ENCODE measurements at regions not wholly inside any gene's neighbourhood (a gene's known extent, or its start where the extent isn't known, plus 50 kb on each side); places are given as distances from the start of the nearest gene placed in this dataset.

DNA sequence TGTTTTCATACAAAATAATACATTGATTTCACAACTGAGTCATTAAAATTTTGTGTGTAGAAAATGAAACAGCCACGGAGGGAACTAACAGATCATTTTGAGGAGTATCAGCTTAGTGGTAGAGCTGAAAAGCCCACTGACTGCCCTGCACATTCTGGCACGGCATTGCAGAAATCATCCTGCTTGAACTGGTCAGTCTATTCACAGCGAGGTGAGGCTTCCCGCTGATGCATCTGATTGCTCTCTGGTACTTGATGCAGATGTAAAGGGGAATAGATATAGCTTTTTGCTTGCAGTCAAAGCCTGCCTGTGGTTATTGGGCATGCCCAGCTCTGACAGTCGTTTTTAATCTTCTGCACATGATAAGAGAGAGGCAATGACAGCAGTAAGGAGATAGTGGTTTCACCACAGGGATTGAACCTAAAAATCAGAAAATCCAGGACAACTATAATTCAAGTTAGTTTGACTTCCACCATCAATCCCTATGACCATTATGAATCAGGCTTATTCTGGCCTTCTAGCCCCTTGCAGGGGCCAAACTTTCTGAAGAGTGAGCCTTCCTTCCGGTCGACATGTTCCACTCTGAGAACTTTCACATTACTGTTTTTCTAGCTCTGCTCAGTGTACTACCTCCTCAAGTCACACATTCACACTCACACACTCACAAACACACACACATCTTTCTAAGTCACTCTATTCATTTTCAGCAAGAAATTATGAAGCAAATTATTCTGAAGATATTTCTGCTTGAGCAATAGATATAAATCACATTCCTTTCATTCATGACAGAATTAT is 782.8 kb upstream of the NUDT12 start:
- TF ChIP-seq, protein P1, sequence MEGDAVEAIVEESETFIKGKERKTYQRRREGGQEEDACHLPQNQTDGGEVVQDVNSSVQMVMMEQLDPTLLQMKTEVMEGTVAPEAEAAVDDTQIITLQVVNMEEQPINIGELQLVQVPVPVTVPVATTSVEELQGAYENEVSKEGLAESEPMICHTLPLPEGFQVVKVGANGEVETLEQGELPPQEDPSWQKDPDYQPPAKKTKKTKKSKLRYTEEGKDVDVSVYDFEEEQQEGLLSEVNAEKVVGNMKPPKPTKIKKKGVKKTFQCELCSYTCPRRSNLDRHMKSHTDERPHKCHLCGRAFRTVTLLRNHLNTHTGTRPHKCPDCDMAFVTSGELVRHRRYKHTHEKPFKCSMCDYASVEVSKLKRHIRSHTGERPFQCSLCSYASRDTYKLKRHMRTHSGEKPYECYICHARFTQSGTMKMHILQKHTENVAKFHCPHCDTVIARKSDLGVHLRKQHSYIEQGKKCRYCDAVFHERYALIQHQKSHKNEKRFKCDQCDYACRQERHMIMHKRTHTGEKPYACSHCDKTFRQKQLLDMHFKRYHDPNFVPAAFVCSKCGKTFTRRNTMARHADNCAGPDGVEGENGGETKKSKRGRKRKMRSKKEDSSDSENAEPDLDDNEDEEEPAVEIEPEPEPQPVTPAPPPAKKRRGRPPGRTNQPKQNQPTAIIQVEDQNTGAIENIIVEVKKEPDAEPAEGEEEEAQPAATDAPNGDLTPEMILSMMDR (IDR thresholded peaks at IDR 0.05 in 2 of 3, conservative IDR thresholded peaks at IDR 0.05 in 1 of 3; ENCODE audit: borderline replicate concordance in 1 of 3, insufficient read depth in 1 of 3, low read depth in 2 of 3, low read length in 2 of 3), result no peak
- TF ChIP-seq YY1 (IDR thresholded peaks at IDR 0.05; ENCODE audit: extremely low read depth, insufficient replicate concordance, low read depth, low read length), result no peak
- TF ChIP-seq, protein P2, sequence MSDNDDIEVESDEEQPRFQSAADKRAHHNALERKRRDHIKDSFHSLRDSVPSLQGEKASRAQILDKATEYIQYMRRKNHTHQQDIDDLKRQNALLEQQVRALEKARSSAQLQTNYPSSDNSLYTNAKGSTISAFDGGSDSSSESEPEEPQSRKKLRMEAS (IDR thresholded peaks at IDR 0.05), result no peak
- no peak for TF ChIP-seq CEBPB (IDR thresholded peaks at IDR 0.05; ENCODE audit: low read depth)
- TF ChIP-seq EZH2 (IDR thresholded peaks at IDR 0.05), result no peak
- TF ChIP-seq, protein P3, sequence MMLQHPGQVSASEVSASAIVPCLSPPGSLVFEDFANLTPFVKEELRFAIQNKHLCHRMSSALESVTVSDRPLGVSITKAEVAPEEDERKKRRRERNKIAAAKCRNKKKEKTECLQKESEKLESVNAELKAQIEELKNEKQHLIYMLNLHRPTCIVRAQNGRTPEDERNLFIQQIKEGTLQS (IDR thresholded peaks at IDR 0.05), result no peak
- TF ChIP-seq POLR2A (IDR thresholded peaks at IDR 0.05; ENCODE audit: borderline replicate concordance, extremely low read depth, insufficient read depth, insufficient read length), result no peak
- no peak for TF ChIP-seq POLR2AphosphoS5 (IDR thresholded peaks at IDR 0.05; ENCODE audit: low read depth, low read length)
- TF ChIP-seq ZNF274 (IDR thresholded peaks at IDR 0.05; ENCODE audit: low read depth, low read length), result no peak
- no peak for TF ChIP-seq EZH2phosphoT487 (IDR thresholded peaks at IDR 0.05; ENCODE audit: borderline replicate concordance)
- no peak for TF ChIP-seq SP1 (IDR thresholded peaks at IDR 0.05; ENCODE audit: low read depth)
- TF ChIP-seq RAD21 (IDR thresholded peaks at IDR 0.05; ENCODE audit: low read depth), result no peak
- no peak for TF ChIP-seq EGR1 (IDR thresholded peaks at IDR 0.05; ENCODE audit: low read depth)
- TF ChIP-seq JUND (IDR thresholded peaks at IDR 0.05), result no peak

All from HCT116 (cell line).